ENCODE measurements at regions not wholly inside any gene's neighbourhood (a gene's known extent, or its start where the extent isn't known, plus 50 kb on each side); places are given as distances from the start of the nearest gene placed in this dataset.

- TF ChIP-seq ZXDB (tag by site-specific recombination; IDR thresholded peaks at IDR 0.05) (no peak), ZNF580 (tag by site-specific recombination; IDR thresholded peaks at IDR 0.05) (no peak), ZNF571 (tag by site-specific recombination; IDR thresholded peaks at IDR 0.05) (no peak), ZNF785 (tag by site-specific recombination; IDR thresholded peaks at IDR 0.05) (no peak), ZNF311 (tag by site-specific recombination; IDR thresholded peaks at IDR 0.05; ENCODE audit: borderline replicate concordance) (no peak), ZNF548 (tag by site-specific recombination; IDR thresholded peaks at IDR 0.05) (no peak), ZNF366 (tag by site-specific recombination; conservative IDR thresholded peaks at IDR 0.05) (no peak), ZNF24 (tag by site-specific recombination; IDR thresholded peaks at IDR 0.05) (no peak), MZF1 (tag by site-specific recombination; IDR thresholded peaks at IDR 0.05; ENCODE audit: borderline replicate concordance) (no peak), ZNF660 (tag by site-specific recombination; IDR thresholded peaks at IDR 0.05) (no peak), ZSCAN23 (tag by site-specific recombination; IDR thresholded peaks at IDR 0.05) (no peak), ZNF140 (tag by site-specific recombination; IDR thresholded peaks at IDR 0.05) (no peak), ZNF560 (tag by site-specific recombination; IDR thresholded peaks at IDR 0.05; ENCODE audit: borderline replicate concordance) (no peak), ZNF416 (tag by site-specific recombination; IDR thresholded peaks at IDR 0.05) (no peak), ZNF645 (tag by site-specific recombination; IDR thresholded peaks at IDR 0.05) (no peak), ZNF214 (tag by site-specific recombination; IDR thresholded peaks at IDR 0.05; ENCODE audit: borderline replicate concordance) (no peak), ZBTB26 (tag by site-specific recombination; optimal IDR thresholded peaks at IDR 0.05) (no peak), ZNF521 (tag by site-specific recombination; IDR thresholded peaks at IDR 0.05) (no peak), REPIN1 (tag by site-specific recombination; IDR thresholded peaks at IDR 0.05; ENCODE audit: low read depth) (no peak)
- ChIA-PET POLR2A (no interaction called here), CTCF (no interaction called here)
- H3K4me1 ChIP-seq (ENCODE audit: control insufficient read depth, insufficient read depth, low read length): no peaks in the 10 kb centered on the region
- H3K4me3 ChIP-seq (ENCODE audit: low read depth, low read length): no peak overlapping the region
- H3K36me3 ChIP-seq (ENCODE audit: control insufficient read depth in 2 of 2, insufficient read depth in 1 of 2, low read length in 2 of 2): no peaks in the 10 kb centered on the region
- no peak overlapping the region for H3K27ac ChIP-seq (ENCODE audit: extremely low read depth, low read depth, low read length)
- no peaks in the 10 kb centered on the region for H3K9me3 ChIP-seq (ENCODE audit: control insufficient read depth, insufficient read depth, low read depth, low read length)
These were observed 767.6 kb upstream of the EEF2KMT start for GRCh38 chr16:5865236-5865635.

GRCh38 chr16:5863071-5863606 is 765.5 kb upstream of the EEF2KMT start:
- no peak overlapping the region for H3K27ac ChIP-seq (ENCODE audit: extremely low read depth, low read depth, low read length)
- CTCF ChIA-PET: no interaction called here
- no peaks in the 10 kb centered on the region for H3K4me1 ChIP-seq (ENCODE audit: control insufficient read depth, insufficient read depth, low read length)
- no peaks in the 10 kb centered on the region for H3K36me3 ChIP-seq (ENCODE audit: control insufficient read depth in 2 of 2, insufficient read depth in 1 of 2, low read length in 2 of 2)
- TF ChIP-seq TRIM28 (IDR thresholded peaks at IDR 0.05; ENCODE audit: borderline replicate concordance, low read length) (no peak), ZNF580 (tag by site-specific recombination; IDR thresholded peaks at IDR 0.05) (no peak), ZNF529 (tag by site-specific recombination; IDR thresholded peaks at IDR 0.05; ENCODE audit: insufficient replicate concordance) (no peak), ZBTB8A (tag by site-specific recombination; IDR thresholded peaks at IDR 0.05) (no peak), ZNF132 (tag by site-specific recombination; IDR thresholded peaks at IDR 0.05; ENCODE audit: borderline replicate concordance) (no peak), ZBTB48 (tag by site-specific recombination; IDR thresholded peaks at IDR 0.05) (no peak), IKZF3 (tag by site-specific recombination; IDR thresholded peaks at IDR 0.05) (no peak), ZNF585B (tag by site-specific recombination; IDR thresholded peaks at IDR 0.05) (no peak), ZNF747 (tag by site-specific recombination; IDR thresholded peaks at IDR 0.05) (no peak), ZNF155 (tag by site-specific recombination; IDR thresholded peaks at IDR 0.05) (no peak), ZNF561 (tag by site-specific recombination; IDR thresholded peaks at IDR 0.05; ENCODE audit: borderline replicate concordance) (no peak)
- TF ChIP-seq, protein P1, sequence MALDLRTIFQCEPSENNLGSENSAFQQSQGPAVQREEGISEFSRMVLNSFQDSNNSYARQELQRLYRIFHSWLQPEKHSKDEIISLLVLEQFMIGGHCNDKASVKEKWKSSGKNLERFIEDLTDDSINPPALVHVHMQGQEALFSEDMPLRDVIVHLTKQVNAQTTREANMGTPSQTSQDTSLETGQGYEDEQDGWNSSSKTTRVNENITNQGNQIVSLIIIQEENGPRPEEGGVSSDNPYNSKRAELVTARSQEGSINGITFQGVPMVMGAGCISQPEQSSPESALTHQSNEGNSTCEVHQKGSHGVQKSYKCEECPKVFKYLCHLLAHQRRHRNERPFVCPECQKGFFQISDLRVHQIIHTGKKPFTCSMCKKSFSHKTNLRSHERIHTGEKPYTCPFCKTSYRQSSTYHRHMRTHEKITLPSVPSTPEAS (tag by site-specific recombination; IDR thresholded peaks at IDR 0.05): no peak
- TF ChIP-seq, protein P2, sequence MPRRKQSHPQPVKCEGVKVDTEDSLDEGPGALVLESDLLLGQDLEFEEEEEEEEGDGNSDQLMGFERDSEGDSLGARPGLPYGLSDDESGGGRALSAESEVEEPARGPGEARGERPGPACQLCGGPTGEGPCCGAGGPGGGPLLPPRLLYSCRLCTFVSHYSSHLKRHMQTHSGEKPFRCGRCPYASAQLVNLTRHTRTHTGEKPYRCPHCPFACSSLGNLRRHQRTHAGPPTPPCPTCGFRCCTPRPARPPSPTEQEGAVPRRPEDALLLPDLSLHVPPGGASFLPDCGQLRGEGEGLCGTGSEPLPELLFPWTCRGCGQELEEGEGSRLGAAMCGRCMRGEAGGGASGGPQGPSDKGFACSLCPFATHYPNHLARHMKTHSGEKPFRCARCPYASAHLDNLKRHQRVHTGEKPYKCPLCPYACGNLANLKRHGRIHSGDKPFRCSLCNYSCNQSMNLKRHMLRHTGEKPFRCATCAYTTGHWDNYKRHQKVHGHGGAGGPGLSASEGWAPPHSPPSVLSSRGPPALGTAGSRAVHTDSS (tag by site-specific recombination; IDR thresholded peaks at IDR 0.05): no peak
- no peaks in the 10 kb centered on the region for H3K9me3 ChIP-seq (ENCODE audit: control insufficient read depth, insufficient read depth, low read depth, low read length)
- POLR2A ChIA-PET: no interaction called here
- no peak overlapping the region for H3K4me3 ChIP-seq (ENCODE audit: low read depth, low read length)

All from HEK293 (cell line).